GM20000 (cell line): ENCODE measurements at regions not wholly inside any gene's neighbourhood (a gene's known extent, or its start where the extent isn't known, plus 50 kb on each side); places are given as distances from the start of the nearest gene placed in this dataset.

Experiments used
- DNase-seq: peaks from one replicate; pipeline ENCODE4 v3.0.0; 2012; ENCODE audit warnings: low spot score
- TF ChIP-seq, protein P1 (sequence below): IDR thresholded peaks from 2 replicates; pipeline ENCODE4 v1.5.1; 2012; ENCODE audit warnings: mild to moderate bottlenecking, control low read depth; ENCODE audit errors: extremely low read depth, missing control alignments

DNA sequence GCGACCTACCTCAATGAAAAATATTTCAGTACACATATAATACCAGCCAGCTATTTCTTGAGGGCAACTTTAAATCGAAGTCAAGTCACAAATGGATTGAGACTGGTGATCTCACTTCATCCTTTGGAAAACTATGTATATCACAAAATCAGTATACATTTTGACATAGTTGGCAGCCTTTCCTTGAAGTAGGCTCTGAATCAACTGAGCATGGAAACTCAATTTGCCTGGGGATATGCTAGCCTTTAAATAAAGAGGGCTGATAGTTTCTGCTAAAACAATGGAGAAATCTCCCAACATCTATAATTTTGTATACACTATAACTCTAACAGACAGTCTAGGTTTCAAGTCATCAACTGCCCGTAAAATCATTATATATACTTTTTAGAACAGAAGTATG is 282.8 kb upstream of the TENM3 start:
- DNase-seq = no peak
- TF ChIP-seq, protein P1, sequence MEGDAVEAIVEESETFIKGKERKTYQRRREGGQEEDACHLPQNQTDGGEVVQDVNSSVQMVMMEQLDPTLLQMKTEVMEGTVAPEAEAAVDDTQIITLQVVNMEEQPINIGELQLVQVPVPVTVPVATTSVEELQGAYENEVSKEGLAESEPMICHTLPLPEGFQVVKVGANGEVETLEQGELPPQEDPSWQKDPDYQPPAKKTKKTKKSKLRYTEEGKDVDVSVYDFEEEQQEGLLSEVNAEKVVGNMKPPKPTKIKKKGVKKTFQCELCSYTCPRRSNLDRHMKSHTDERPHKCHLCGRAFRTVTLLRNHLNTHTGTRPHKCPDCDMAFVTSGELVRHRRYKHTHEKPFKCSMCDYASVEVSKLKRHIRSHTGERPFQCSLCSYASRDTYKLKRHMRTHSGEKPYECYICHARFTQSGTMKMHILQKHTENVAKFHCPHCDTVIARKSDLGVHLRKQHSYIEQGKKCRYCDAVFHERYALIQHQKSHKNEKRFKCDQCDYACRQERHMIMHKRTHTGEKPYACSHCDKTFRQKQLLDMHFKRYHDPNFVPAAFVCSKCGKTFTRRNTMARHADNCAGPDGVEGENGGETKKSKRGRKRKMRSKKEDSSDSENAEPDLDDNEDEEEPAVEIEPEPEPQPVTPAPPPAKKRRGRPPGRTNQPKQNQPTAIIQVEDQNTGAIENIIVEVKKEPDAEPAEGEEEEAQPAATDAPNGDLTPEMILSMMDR = no peak

DNA sequence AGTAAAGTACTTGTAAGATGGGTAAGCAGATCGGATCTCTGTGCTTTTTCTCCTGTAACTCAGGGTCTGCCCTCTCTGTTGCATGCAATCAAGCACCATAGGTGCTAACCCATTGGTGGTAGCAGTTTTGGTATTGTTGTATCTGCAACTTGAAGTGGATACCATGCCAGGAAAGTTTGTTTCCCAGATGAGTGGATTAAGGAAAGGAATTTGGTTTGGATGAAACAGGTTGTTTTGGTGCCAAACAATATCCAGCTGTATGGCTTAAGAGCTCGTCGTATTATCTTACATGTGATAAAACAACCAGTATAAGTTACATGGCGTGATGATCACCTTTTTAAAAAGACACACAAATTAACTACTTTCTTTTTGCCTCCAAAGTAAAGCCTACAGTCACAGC is 280.9 kb upstream of the TENM3 start:
- DNase-seq = no peak

DNA sequence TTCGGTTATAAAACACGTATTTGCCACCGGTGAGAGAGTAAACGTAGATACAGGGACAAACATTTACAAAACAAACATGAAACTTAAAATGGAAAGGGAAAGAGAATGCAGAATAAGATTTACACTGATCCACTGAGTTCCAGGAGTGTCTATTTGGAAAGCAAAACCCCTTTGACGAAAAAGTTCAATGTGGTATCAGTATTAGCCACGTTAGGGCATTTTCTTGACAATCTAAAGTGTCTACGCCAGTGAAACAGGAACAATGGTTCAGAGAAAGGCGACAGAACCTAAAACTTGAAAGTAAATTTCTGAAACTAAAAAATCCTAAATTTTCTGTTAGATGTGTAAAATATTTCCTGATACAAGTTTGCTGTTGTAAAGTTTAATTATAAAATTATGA is 278.5 kb upstream of the TENM3 start:
- no peak for DNase-seq
- TF ChIP-seq, protein P1 = no peak

More for the DNA sequence above, 280.9 kb upstream of the TENM3 start:
- TF ChIP-seq, protein P1 = no peak

DNA sequence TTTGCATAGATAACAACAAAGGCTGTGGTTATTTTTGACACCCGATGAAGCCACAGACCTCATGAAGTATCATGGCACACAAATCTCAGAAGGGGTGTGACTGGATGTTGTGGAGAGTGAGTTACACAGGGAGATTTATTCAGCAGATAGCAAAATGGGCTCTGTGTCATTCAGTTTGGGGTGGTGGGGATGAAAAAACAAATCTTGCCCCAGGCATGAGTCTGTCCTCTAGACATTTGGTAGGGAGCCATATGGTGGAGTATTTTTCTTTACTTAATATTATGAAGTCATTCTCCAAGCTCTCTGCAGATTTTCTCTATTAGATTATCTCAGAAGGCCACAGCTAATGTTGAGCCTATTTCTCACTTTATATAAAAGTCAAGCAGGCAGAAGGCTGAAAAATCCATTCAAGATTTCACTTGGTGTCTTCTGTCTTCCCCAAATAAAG is 277.1 kb upstream of the TENM3 start:
- TF ChIP-seq, protein P1 = no peak
- DNase-seq = no peak

DNA sequence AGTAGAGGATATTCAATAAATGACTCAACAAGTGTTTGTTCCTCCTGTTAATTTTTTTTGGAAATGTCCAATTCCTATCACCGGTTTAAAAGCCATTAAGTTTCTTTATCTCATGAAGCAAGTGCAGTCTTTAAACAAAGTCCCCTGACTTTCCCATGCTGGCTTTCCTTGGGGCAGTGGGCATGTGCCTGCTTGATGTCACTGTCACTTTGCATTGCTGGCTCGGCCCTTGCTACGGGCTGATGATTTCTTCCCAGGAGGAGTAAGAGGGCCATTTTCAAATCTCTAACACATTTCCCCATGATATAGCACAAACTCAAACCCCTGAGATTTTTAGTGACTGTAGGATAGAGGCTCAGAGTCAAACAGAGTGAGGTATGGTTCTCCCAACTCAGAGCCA is 275.8 kb upstream of the TENM3 start:
- TF ChIP-seq, protein P1 = no peak
- DNase-seq = no peak

DNA sequence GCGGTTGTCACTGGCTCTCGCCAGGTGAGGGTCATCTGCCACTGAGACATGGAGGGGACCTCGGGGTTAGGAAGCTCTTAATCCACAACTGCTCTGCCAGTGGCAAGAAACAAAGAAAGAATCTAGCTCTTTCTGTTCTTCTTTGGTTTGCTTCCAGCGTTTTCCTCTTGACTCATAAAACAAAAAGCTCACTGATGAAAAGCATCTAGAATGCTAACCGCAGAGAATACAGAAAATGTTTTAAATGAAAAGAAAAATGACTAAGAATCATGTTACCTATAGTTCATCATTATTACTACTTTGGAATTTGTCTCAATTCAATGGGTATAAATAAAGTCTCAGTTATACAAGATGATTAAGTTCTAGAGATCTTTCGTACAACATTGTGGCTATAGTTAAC is 274.8 kb upstream of the TENM3 start:
- TF ChIP-seq, protein P1 = no peak

DNA sequence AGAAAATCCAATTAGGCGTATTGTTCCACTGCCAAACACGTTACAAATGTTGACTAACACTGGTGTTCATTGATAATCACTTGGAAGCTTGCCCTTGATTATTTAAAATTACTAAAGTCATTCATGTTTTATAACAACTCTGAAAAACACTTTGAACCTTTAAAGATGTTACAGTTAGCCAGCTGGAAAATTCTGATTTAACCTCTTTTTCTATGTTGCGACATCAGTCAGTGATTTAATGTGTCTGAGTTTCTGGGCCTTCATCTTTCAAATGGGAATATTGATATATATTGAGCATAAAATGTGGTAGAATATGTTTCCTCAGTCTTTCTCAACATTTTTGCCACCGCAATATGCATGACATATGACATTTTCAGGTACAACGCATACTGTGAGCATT is 274.1 kb upstream of the TENM3 start:
- TF ChIP-seq, protein P1 = no peak
- no peak for DNase-seq

More for the DNA sequence above, 274.8 kb upstream of the TENM3 start:
- no peak for DNase-seq

DNA sequence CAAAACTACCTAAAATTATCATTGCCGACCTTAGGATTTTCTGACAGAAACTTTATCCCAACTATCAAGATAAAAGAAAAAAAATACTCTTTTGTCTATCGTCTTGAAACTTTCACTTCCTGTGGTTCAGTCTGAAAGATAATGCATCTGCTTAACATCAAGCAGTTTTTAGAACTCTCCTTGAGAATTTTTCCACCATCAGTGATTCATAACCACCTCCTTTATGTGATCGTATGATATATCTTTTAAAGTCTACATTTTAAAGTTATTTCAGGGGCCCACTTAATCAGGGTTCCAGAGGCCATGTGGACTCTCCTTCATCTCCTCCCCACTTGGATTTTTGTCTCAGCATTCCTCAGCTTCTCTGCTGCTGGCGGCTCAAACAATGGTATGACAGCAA is 272.8 kb upstream of the TENM3 start:
- DNase-seq = peak; percentile 5
- TF ChIP-seq, protein P1 = no peak
